A673 (cell line): ENCODE measurements at regions not wholly inside any gene's neighbourhood (a gene's known extent, or its start where the extent isn't known, plus 50 kb on each side); places are given as distances from the start of the nearest gene placed in this dataset.

Experiments
- CTCF ChIP-seq: fragments of 300-800, 200-600 bp; sonication (generic); conservative IDR thresholded peaks from 2 replicates; pipeline ENCODE4 v1.5.1; 2017; ENCODE audit warnings: low read depth, mild to moderate bottlenecking, antibody characterized with exemption, low read length, moderate library complexity, mixed read lengths
- EZH2 ChIP-seq: fragments of 200-600 bp; sonication (generic); IDR thresholded peaks from 2 replicates; pipeline ENCODE4 v1.6.1; 2017; ENCODE audit warnings: borderline replicate concordance, low read depth, mild to moderate bottlenecking, mixed read lengths, antibody characterized with exemption, low read length; ENCODE audit not compliant: poor library complexity, severe bottlenecking

DNA sequence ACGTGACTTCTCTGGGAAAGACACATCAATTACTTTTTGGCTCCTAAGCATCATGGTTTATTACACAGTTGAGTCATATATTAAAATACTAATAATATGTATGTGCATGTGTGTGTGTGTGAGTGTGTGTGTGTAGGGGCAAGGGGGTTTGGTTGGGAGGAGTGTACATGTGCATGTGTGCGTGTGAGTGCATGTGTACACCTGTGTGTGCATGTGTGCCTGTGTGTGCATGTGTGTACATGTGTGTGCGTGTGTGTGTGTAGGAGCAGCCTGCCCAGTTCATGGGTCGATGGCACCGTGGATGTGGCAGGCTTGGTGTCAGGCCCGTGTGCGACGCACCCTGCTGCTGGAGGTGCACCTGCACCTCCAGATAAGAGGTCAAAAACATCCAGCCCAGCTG lies 99.0 kb upstream of the SNTG2 start:
- no peak for TF ChIP-seq CTCF
- no peak for TF ChIP-seq EZH2
